ENCODE measurements at regions not wholly inside any gene's neighbourhood (a gene's known extent, or its start where the extent isn't known, plus 50 kb on each side); places are given as distances from the start of the nearest gene placed in this dataset.

- DNase-seq (ENCODE audit: low read depth), result no peak
Measured at GRCh38 chr9:115733318-115734110, 420.1 kb upstream of the PAPPA start.

GRCh38 chr9:115739096-115739875 lies 414.3 kb upstream of the PAPPA start:
- DNase-seq (ENCODE audit: low read depth), result no peak

DNA sequence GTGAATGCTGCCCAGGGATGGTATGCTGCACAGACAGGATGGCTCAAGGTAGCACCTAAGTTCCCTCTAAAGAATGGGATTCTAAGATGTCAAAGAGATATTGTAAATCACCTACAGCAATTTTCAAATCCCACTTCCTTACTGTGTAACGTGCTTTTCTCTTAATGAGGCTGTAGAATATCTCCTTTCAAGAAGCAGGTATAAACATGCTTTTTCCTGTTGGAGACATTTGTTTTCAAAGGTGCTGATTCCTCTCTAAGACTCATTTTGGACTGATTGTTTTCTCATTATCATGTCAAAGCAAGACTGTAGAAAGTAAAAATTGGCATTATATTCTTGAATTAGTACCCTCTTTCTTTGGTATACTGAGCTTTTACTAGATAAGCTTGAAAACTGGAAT lies 412.6 kb upstream of the PAPPA start:
- no peak for DNase-seq (ENCODE audit: low read depth)

DNA sequence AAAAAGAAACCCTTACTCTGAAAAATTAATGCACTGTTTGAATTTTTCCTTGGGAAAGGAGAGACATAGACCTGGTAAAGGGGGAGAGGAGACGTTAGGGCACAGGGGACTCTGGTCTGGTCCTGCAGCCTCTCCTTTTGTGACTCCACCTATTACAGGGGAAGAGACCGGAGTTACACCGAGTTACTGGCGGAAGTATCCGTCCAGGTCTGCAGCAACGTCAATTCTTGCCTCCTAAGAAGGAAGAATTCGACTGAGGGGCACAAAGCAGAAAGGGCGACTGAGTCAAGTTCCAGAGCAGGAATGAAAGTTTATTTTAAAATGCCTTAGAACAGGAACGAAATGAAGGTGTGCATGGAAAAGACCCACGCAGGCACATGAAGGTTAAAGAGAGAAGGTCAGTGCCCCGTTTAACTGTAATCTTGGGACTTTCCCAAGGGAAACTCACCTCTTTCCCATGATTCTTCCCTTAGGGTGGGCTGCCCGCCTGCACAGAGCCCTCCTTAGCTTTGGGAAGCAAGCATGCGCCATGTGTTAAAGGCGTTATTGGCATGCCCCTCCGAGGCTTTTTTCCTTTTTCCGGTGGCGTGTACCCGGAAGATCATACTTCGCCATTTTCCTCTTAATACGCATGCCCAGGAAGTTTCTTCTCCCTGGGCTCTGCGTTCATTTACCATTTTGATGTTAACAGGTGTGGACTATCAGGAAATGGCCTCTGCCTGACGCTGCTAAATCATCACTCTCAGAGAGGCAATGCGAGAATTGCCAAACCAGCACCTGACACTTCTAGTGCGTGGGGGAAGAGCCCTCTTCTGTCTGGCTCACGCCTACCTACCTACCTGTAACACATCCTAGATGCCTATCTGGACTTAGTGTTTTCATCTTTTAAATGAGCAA lies 409.6 kb upstream of the PAPPA start:
- DNase-seq (ENCODE audit: low read depth), result no peak

DNA sequence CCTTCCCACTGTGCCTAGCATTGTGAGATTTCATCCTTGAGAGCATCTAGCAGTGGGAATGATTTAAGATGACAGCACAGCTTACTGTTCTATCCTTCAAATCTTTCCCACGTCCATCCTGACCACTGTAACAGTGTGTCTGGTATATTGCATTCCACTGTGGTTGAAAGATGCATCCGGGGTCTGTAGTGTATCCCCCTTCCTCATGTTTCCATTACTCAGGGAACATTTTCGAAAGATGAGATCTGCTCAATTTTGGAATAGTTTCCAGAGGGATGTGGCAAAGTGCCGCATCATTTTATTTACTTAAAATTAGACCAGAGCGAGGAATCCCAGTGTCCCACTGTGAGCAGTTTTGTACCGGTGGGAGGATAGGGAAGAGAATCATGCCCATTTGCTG lies 407.1 kb upstream of the PAPPA start:
- no peak for DNase-seq (ENCODE audit: low read depth)

GRCh38 chr9:115747731-115748130 lies 405.9 kb upstream of the PAPPA start:
- DNase-seq (ENCODE audit: low read depth), result no peak

GRCh38 chr9:115756736-115757135 lies 396.9 kb upstream of the PAPPA start:
- no peak for DNase-seq (ENCODE audit: low read depth)

GRCh38 chr9:115757461-115757860 lies 396.1 kb upstream of the PAPPA start:
- DNase-seq (ENCODE audit: low read depth), result no peak

- no peak for DNase-seq (ENCODE audit: low read depth)
Measured at GRCh38 chr9:115758441-115758840, 395.1 kb upstream of the PAPPA start.

GRCh38 chr9:115759426-115759825 lies 394.2 kb upstream of the PAPPA start:
- no peak for DNase-seq (ENCODE audit: low read depth)

DNA sequence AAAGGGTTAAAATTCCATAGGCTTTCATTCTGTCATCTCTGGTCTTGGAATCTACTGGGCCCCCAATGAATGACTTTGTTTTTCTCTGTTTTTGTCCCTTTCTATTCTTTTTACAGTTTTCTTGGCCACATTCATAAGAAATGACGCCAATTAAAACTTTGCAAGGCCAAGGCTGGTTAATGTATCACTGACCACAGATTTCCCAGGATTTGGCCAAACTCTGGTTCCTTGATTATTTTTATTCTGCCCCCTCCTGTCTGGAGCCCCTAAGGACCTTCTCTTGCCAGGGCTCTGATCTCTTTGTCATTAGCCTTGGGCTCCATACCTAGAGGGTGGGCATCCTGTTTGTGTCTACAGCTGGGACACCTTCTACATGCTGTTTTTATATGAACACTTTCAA lies 388.9 kb upstream of the PAPPA start:
- no peak for DNase-seq (ENCODE audit: low read depth)

DNA sequence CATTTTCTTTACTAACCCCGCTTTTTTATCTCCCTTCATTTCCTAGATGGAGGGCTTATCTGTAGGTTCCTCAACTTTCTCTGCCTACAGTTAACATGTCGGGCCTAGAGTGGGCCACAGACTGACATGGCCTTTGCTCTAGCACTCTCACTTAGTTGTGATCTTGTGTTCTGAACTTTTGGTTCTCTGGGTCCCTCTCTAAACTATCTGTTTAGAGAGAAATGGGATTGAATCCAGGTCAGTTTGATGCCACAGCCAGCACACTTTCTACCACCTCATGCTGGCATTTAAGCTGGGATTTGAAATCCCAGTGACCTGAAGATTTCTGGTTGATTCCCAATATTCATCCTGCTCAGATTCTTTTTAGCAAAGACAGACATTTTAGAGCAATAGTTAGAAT lies 388.5 kb upstream of the PAPPA start:
- no peak for DNase-seq (ENCODE audit: low read depth)

- DNase-seq (ENCODE audit: low read depth), result no peak
Measured at GRCh38 chr9:115766370-115766955, 387.1 kb upstream of the PAPPA start.

GRCh38 chr9:115770521-115770920 lies 383.1 kb upstream of the PAPPA start:
- no peak for DNase-seq (ENCODE audit: low read depth)

DNA sequence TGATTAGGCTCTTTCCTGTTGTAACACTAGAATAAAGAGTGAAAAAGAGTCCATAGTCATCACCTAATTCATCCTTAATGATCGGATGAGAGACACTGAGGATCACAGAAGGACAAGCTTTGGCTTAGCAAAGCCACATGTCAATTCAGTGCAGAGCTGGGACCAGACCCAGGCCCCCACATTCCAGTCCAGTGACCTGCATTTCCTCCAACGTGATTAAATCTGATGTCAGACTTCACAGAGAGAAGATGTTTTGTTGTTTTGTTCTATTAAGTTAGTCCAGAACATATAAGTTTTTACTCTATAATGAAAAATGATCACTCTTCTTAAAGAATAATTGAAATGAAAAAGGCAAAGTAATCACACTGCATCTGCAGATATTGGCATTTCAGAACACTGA lies 377.9 kb upstream of the PAPPA start:
- DNase-seq (ENCODE audit: low read depth), result no peak

GRCh38 chr9:115777610-115778009 lies 376.0 kb upstream of the PAPPA start:
- DNase-seq (ENCODE audit: low read depth), result no peak

DNA sequence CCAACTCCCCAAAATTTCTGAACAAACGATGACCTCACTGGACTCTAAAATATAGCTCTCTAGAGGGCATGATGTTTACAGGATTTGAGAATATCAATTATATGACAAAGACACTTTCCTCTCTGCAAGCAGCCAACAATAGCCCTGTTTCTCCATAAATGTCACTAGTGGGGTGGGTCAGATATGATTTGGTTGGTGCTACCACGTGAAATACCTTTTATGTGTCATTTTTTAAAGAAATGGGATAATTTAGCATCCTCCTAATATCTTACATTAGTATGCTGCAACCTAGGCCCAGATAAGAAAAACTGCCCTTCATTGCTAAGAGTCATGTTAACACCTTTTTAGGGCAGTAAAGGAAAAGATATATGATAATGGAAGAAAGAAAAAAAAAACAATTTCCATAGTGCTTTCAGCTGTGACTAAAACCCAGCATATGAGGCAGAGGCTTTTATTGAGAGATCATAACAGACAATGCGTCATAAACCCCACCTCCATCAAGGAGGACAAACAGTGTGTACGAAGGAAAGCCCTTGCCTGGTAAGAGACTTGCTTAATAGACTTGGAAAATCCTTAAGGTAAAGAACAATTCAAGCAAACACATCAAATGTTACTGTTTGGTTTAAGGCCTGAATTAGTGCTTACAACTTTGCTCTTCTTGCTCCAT lies 372.4 kb upstream of the PAPPA start:
- DNase-seq (ENCODE audit: low read depth), result no peak

DNA sequence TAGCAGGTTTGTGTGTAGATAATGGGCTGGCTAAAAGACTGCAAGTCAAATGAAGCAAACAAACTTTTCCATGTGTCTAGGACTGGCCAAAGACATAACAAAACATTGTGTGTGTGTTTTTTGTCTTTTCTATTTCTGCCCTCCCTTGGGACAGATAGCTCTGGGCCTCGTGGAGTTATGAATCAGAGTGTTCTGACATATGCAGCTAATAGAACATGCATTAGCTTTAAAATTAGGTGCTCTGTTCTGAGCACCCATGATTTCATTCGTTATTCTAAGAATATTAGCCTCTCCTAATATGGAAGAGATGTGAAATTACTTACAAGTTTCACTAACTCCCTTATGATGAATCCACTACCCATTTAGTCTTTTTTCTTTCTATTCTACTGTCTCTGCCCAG lies 367.3 kb upstream of the PAPPA start:
- no peak for DNase-seq (ENCODE audit: low read depth)

- no peak for DNase-seq (ENCODE audit: low read depth)
Measured at GRCh38 chr9:115790520-115790919, 363.1 kb upstream of the PAPPA start.

GRCh38 chr9:115794921-115795475 lies 358.6 kb upstream of the PAPPA start:
- no peak for DNase-seq (ENCODE audit: low read depth)

GRCh38 chr9:115799734-115800133 lies 353.9 kb upstream of the PAPPA start:
- no peak for DNase-seq (ENCODE audit: low read depth)

Data from HS-27A (cell line).